Endothelial cell (in vitro differentiated cells): ENCODE measurements at regions not wholly inside any gene's neighbourhood (a gene's known extent, or its start where the extent isn't known, plus 50 kb on each side); places are given as distances from the start of the nearest gene placed in this dataset. TPM values are rescaled to one million over a fixed set of nuclear protein-coding genes. Genes with fewer than 3 reads are reported as not detected.

Source experiments
- DNase-seq: peaks from one replicate; pipeline ENCODE4 v3.0.0; 2021; ENCODE audit warnings: low spot score
- H3K27ac Mint-ChIP-seq: one replicate; pipeline ENCODE4 v1.8.0; 2021; ENCODE audit warnings: mixed read lengths, inconsistent platforms; ENCODE audit not compliant: unreplicated experiment
- H3K27me3 Mint-ChIP-seq: one replicate; pipeline ENCODE4 v1.8.0; 2021; ENCODE audit warnings: mild to moderate bottlenecking, moderate library complexity, mixed read lengths, inconsistent platforms; ENCODE audit not compliant: unreplicated experiment
- H3K36me3 Mint-ChIP-seq: one replicate; pipeline ENCODE4 v1.8.0; 2021; ENCODE audit warnings: mild to moderate bottlenecking, low read depth, mixed read lengths, inconsistent platforms; ENCODE audit not compliant: unreplicated experiment
- H3K4me1 Mint-ChIP-seq: one replicate; pipeline ENCODE4 v1.8.0; 2021; ENCODE audit warnings: mild to moderate bottlenecking, mixed read lengths, inconsistent platforms; ENCODE audit not compliant: unreplicated experiment
- H3K4me3 Mint-ChIP-seq: one replicate; pipeline ENCODE4 v1.8.0; 2021; ENCODE audit warnings: mild to moderate bottlenecking, mixed read lengths, inconsistent platforms; ENCODE audit not compliant: unreplicated experiment
- H3K9me3 Mint-ChIP-seq: one replicate; pipeline ENCODE4 v1.8.0; 2021; ENCODE audit warnings: mixed read lengths, inconsistent platforms; ENCODE audit not compliant: unreplicated experiment
- microRNA-seq: library from miRNA; unstranded; fragments of <30 nt; microRNA quantifications from one replicate; pipeline ENCODE4, GENCODE V29; 2020; ENCODE audit not compliant: unreplicated experiment
- TF ChIP-seq, protein P1 (sequence below): fragments of 200-600 bp; sonication (generic); IDR thresholded peaks from one replicate; pipeline ENCODE4 v1.5.0; 2021; ENCODE audit warnings: antibody characterized with exemption; ENCODE audit not compliant: unreplicated experiment

DNA sequence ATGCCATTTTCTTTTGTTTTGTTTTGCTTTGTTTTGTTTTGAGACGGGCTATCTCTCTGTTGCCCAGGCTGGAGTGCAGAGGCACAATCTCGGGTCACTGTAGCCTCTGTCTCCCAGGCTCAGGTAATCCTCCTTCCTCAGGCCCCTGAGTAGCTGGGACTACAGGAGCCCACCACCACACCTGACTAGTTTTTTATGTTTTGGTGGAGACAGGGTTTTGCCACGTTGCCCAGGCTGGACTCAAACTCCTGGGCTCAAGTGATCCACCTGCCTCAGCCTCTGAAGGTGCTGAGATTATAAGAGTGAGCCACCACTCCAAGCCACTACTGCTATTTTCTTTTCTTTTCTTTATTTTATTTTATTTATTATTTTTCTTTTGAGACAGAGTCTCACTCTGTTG, 54.0 kb upstream of the S1PR3 start:
- peaks cover 5% of the 10 kb centered on the region for H3K27me3 Mint-ChIP-seq
- H3K4me3 Mint-ChIP-seq = no peak overlapping the region
- H3K27ac Mint-ChIP-seq = no peak overlapping the region
- peaks cover 6% of the 10 kb centered on the region for H3K9me3 Mint-ChIP-seq
- no peak for DNase-seq
- peaks cover 13% of the 10 kb centered on the region for H3K4me1 Mint-ChIP-seq
- TF ChIP-seq, protein P1, sequence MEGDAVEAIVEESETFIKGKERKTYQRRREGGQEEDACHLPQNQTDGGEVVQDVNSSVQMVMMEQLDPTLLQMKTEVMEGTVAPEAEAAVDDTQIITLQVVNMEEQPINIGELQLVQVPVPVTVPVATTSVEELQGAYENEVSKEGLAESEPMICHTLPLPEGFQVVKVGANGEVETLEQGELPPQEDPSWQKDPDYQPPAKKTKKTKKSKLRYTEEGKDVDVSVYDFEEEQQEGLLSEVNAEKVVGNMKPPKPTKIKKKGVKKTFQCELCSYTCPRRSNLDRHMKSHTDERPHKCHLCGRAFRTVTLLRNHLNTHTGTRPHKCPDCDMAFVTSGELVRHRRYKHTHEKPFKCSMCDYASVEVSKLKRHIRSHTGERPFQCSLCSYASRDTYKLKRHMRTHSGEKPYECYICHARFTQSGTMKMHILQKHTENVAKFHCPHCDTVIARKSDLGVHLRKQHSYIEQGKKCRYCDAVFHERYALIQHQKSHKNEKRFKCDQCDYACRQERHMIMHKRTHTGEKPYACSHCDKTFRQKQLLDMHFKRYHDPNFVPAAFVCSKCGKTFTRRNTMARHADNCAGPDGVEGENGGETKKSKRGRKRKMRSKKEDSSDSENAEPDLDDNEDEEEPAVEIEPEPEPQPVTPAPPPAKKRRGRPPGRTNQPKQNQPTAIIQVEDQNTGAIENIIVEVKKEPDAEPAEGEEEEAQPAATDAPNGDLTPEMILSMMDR = no peak
- peaks cover 8% of the 10 kb centered on the region for H3K36me3 Mint-ChIP-seq

DNA sequence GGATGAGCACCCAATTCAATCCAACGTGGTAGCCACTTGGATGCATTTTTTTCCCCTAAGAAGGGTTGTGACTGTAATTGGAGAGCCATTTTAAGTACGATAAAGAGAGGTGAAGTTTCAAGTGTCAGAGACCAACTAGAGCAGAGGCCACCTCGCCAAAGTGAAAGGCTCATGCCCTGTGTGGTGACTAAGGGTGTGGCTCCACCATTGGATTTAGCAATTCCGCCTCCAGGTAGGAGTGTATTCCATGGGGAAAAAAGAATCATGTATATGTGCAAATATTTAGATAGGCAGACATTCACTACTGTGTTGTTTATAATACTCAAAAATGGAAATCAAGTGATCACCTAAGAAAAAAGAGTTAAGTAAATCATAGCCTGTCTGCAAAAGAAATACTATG, 53.1 kb upstream of the S1PR3 start:
- DNase-seq = no peak
- peaks cover 5% of the 10 kb centered on the region for H3K27me3 Mint-ChIP-seq
- peaks cover 6% of the 10 kb centered on the region for H3K9me3 Mint-ChIP-seq
- H3K36me3 Mint-ChIP-seq = peaks cover 7% of the 10 kb centered on the region
- no peak overlapping the region for H3K27ac Mint-ChIP-seq
- TF ChIP-seq, protein P1 = no peak
- no peak overlapping the region for H3K4me3 Mint-ChIP-seq
- H3K4me1 Mint-ChIP-seq = peaks cover 15% of the 10 kb centered on the region

Small RNA genes in the stretch of these regions (microRNA-seq; reads per million reads assigned to microRNA genes)
- not detected for gene MIR4289
